ENCODE measurements at regions not wholly inside any gene's neighbourhood (a gene's known extent, or its start where the extent isn't known, plus 50 kb on each side); places are given as distances from the start of the nearest gene placed in this dataset.

DNA sequence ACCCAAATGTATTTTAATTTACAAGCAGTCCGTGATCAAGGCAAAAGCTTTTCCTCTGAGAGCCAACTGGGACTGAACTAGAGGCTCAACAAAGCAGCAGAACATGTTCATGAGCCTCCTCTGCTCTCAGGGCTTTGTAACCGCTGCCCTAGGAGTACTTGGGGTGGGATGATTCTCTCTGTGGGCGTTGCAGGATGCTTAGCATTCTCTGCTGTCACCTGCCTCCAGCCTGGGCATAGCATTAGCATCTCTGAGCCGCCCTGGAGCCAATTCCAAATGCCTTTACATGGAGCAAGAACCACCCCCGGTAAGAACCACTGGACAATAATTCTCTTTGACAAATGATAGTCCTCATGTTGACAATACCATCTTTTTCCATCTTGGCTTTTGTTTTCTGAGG, 237.6 kb upstream of the CDH4 start:
- intact Hi-C loops (cut with micrococcal nuclease; ENCODE audit: unreplicated experiment): no loop called here
- DNase-seq (ENCODE audit: low read depth, low spot score) (no peak), ATAC-seq (no peak)
- CTCF ChIA-PET: no interaction called here
- in situ Hi-C loops (cut with HindIII; ENCODE audit: low pct_unique_long_range_greater_than_20kb, low sequenced_read_pairs): no loop called here
- Histone ChIP-seq H3K4me1 (ENCODE audit: control insufficient read depth, insufficient read depth, low read length) (no peaks in the 10 kb centered on the region), H3K9me3 (ENCODE audit: control insufficient read depth, insufficient read depth, low read depth, low read length) (no peaks in the 10 kb centered on the region), H3K4me3 (ENCODE audit: low read depth in 2 of 2, low read length in 2 of 2) (no peak overlapping the region), H3K27ac (ENCODE audit: low read length) (no peak overlapping the region), H3K27me3 (ENCODE audit: control insufficient read depth, insufficient read depth, low read length) (no peaks in the 10 kb centered on the region; the same call in 1 of the 2 replicates), H3K36me3 (ENCODE audit: control insufficient read depth, insufficient read depth, low read length) (no peaks in the 10 kb centered on the region)
- no TSS peak for BruUV-seq (replicated peaks)
- TF ChIP-seq SIN3A (IDR thresholded peaks at IDR 0.05; ENCODE audit: borderline replicate concordance, insufficient read depth, low read depth, low read length): no peak
- TF ChIP-seq, protein P1, sequence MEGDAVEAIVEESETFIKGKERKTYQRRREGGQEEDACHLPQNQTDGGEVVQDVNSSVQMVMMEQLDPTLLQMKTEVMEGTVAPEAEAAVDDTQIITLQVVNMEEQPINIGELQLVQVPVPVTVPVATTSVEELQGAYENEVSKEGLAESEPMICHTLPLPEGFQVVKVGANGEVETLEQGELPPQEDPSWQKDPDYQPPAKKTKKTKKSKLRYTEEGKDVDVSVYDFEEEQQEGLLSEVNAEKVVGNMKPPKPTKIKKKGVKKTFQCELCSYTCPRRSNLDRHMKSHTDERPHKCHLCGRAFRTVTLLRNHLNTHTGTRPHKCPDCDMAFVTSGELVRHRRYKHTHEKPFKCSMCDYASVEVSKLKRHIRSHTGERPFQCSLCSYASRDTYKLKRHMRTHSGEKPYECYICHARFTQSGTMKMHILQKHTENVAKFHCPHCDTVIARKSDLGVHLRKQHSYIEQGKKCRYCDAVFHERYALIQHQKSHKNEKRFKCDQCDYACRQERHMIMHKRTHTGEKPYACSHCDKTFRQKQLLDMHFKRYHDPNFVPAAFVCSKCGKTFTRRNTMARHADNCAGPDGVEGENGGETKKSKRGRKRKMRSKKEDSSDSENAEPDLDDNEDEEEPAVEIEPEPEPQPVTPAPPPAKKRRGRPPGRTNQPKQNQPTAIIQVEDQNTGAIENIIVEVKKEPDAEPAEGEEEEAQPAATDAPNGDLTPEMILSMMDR (IDR thresholded peaks at IDR 0.05): no peak
- TF ChIP-seq, protein P2, sequence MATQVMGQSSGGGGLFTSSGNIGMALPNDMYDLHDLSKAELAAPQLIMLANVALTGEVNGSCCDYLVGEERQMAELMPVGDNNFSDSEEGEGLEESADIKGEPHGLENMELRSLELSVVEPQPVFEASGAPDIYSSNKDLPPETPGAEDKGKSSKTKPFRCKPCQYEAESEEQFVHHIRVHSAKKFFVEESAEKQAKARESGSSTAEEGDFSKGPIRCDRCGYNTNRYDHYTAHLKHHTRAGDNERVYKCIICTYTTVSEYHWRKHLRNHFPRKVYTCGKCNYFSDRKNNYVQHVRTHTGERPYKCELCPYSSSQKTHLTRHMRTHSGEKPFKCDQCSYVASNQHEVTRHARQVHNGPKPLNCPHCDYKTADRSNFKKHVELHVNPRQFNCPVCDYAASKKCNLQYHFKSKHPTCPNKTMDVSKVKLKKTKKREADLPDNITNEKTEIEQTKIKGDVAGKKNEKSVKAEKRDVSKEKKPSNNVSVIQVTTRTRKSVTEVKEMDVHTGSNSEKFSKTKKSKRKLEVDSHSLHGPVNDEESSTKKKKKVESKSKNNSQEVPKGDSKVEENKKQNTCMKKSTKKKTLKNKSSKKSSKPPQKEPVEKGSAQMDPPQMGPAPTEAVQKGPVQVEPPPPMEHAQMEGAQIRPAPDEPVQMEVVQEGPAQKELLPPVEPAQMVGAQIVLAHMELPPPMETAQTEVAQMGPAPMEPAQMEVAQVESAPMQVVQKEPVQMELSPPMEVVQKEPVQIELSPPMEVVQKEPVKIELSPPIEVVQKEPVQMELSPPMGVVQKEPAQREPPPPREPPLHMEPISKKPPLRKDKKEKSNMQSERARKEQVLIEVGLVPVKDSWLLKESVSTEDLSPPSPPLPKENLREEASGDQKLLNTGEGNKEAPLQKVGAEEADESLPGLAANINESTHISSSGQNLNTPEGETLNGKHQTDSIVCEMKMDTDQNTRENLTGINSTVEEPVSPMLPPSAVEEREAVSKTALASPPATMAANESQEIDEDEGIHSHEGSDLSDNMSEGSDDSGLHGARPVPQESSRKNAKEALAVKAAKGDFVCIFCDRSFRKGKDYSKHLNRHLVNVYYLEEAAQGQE (IDR thresholded peaks at IDR 0.05; ENCODE audit: insufficient read depth in 1 of 2, low read depth in 2 of 2, low read length in 1 of 2): no peak
- no peak for TF ChIP-seq POLR2AphosphoS5 (IDR thresholded peaks at IDR 0.05; ENCODE audit: low read depth, low read length)
- TF ChIP-seq TCF7L2 (IDR thresholded peaks at IDR 0.05; ENCODE audit: low read depth, low read length): no peak
- POLR2A ChIA-PET: no interaction called here

DNA sequence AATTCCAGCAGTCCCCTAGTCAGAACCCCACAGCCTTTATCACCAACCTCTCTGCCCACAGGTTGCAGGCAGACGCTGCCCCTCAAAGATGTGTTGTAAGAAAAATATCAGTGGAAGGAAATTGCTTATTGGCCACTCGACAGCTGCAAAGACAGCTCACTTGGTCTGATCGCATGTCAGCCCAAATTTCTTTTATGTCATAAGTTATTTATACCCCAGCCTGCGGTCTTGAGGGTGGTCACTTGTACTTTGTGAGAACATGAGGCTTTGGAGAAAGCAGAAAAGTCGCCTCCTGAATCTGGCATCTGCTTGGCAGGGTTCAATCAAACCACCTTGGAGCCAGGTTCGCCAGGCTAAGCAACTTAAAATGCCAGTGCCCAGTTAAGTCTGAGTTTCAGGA, 236.5 kb upstream of the CDH4 start:
- H3K36me3 ChIP-seq (ENCODE audit: control insufficient read depth, insufficient read depth, low read length): no peaks in the 10 kb centered on the region
- intact Hi-C loops (cut with micrococcal nuclease; ENCODE audit: unreplicated experiment): no loop called here
- POLR2A ChIA-PET: no interaction called here
- DNase-seq (ENCODE audit: low read depth, low spot score) (no peak), ATAC-seq (no peak)
- no peak overlapping the region for H3K27ac ChIP-seq (ENCODE audit: low read length)
- TF ChIP-seq SIN3A (IDR thresholded peaks at IDR 0.05; ENCODE audit: borderline replicate concordance, insufficient read depth, low read depth, low read length): no peak
- TF ChIP-seq, protein P1 (IDR thresholded peaks at IDR 0.05): no peak
- in situ Hi-C loops (cut with HindIII; ENCODE audit: low pct_unique_long_range_greater_than_20kb, low sequenced_read_pairs): no loop called here
- H3K9me3 ChIP-seq (ENCODE audit: control insufficient read depth, insufficient read depth, low read depth, low read length): no peaks in the 10 kb centered on the region
- no TSS peak for BruUV-seq (replicated peaks)
- H3K4me3 ChIP-seq (ENCODE audit: low read depth in 2 of 2, low read length in 2 of 2): no peak overlapping the region
- CTCF ChIA-PET: no interaction called here
- H3K27me3 ChIP-seq (ENCODE audit: control insufficient read depth, insufficient read depth, low read length): no peaks in the 10 kb centered on the region; the same call in 1 of the 2 replicates
- no peaks in the 10 kb centered on the region for H3K4me1 ChIP-seq (ENCODE audit: control insufficient read depth, insufficient read depth, low read length)

DNA sequence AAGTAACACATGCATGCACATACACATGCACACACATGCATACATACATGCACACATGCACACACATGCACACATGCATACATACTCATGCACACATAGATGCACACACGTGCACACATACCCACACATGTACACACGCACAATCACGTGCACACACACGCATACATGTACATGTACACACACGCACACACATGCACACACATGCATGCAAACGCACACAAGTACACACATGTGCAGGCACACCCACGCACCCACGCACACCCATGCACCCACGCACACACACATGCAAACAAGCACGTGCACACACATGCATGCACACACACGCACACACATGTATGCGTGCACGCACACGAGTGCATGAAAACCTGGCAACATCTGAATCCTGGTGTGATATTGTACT, 232.7 kb upstream of the CDH4 start:
- no TSS peak for BruUV-seq (replicated peaks)
- no peak overlapping the region for H3K27ac ChIP-seq (ENCODE audit: low read length)
- no peak for TF ChIP-seq SIN3A (IDR thresholded peaks at IDR 0.05; ENCODE audit: borderline replicate concordance, insufficient read depth, low read depth, low read length)
- TF ChIP-seq POLR2AphosphoS5 (IDR thresholded peaks at IDR 0.05; ENCODE audit: low read depth, low read length): no peak
- TF ChIP-seq TCF7L2 (IDR thresholded peaks at IDR 0.05; ENCODE audit: low read depth, low read length): no peak
- TF ChIP-seq, protein P2 (IDR thresholded peaks at IDR 0.05; ENCODE audit: insufficient read depth in 1 of 2, low read depth in 2 of 2, low read length in 1 of 2): no peak
- TF ChIP-seq, protein P1 (IDR thresholded peaks at IDR 0.05): no peak
- intact Hi-C loops (cut with micrococcal nuclease; ENCODE audit: unreplicated experiment): no loop called here
- in situ Hi-C loops (cut with HindIII; ENCODE audit: low pct_unique_long_range_greater_than_20kb, low sequenced_read_pairs): no loop called here
- H3K9me3 ChIP-seq (ENCODE audit: control insufficient read depth, insufficient read depth, low read depth, low read length): no peaks in the 10 kb centered on the region
- ChIA-PET POLR2A (no interaction called here), CTCF (no interaction called here)
- H3K4me1 ChIP-seq (ENCODE audit: control insufficient read depth, insufficient read depth, low read length): no peaks in the 10 kb centered on the region
- DNase-seq (ENCODE audit: low read depth, low spot score): no peak
- H3K27me3 ChIP-seq (ENCODE audit: control insufficient read depth, insufficient read depth, low read length): no peaks in the 10 kb centered on the region
- no peaks in the 10 kb centered on the region for H3K36me3 ChIP-seq (ENCODE audit: control insufficient read depth, insufficient read depth, low read length)
- no peak overlapping the region for H3K4me3 ChIP-seq (ENCODE audit: low read depth in 2 of 2, low read length in 2 of 2)
- no peak for ATAC-seq

Measured in Panc1 (cell line).